GM19397 (cell line): ENCODE measurements at regions not wholly inside any gene's neighbourhood (a gene's known extent, or its start where the extent isn't known, plus 50 kb on each side); places are given as distances from the start of the nearest gene placed in this dataset.

Source experiments
- ATAC-seq: cut with Tn5 transposase; IDR thresholded peaks from one replicate; pipeline ENCODE4 v1.9.1; 2021; ENCODE audit warnings: mild to moderate bottlenecking, moderate library complexity; ENCODE audit not compliant: unreplicated experiment

DNA sequence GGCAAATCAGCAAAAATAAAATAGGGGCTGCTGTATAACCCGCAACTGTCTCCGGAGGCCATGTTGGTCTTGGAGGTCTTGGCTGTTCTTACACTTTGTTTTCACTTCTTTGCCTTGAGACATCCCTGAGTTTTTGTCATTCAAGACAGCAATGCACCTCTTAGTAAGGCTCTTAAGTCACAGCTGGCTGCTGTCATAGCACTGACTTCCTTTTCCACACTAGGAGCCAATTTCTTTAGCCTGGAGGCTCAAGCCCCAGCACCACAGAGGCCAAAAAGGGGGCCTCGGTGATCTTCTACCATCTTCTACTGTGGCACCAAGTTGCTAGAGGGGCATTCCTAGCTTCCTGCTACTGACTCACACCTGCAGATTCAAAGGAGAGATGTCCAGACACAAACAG lies 536.3 kb downstream of the CDH26 start:
- no peak for ATAC-seq

DNA sequence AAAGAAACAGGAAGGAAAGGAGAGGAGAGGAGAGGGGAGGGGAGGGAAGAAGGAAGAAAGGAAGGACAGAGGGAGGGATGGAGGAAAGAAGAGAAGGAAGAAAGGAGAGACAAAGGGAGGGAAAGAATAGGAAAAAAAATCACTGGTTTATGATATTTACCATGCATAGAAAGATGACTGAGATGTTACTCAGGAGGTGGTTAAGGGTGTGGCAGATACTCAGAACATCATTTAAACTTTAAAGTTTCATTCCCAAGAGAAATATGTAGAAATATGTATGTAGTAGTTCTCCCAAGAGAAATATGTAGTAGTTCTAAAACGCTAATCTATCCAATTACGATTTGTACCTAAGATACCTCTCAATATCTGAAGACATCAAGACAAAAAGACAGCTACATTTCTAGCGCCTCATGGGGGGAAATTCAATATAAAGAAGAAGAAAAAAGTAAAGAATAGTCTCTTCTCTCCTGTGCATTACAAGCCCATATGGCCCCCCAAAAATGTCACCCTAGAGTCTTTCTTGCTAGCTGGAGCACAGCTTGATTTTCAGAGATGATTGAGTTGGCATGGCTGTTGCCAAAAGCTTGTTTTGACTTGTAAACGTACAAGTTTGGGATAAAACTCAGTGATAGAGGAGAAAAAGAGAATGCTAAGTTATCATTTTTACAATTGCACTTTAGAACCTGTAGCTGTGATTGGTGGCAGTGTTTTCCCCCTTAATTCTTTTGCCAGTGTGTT lies 539.2 kb downstream of the CDH26 start:
- no peak for ATAC-seq

DNA sequence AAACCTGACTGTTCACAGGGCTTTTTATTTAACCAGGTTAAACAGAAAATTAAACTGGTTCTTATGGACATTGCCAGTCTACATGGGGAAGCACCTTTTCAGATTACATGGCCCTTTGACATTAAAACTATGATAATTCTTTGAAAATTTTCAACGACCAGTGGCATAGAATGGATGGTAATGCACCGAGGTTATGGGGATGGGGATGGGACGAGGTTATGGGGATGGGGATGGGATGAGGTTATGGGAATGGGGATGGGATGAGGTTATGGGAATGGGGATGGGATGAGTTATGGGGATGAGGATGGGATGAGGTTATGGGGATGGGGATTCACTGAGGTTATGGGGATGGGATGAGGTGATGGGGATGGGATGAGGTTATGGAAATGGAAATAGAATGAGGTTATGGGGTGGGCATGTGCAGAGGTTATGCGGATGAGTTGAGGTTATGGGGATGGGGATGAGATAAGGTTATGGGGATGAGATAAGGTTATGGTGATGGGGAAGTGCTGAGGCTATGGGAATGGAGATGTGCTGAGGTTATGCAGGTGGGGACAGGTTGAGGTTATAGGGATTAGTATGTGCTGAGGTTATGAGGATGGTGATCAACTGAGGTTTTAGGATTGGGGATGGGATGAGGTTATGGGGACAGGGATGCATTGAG lies 541.9 kb downstream of the CDH26 start:
- ATAC-seq: no peak

DNA sequence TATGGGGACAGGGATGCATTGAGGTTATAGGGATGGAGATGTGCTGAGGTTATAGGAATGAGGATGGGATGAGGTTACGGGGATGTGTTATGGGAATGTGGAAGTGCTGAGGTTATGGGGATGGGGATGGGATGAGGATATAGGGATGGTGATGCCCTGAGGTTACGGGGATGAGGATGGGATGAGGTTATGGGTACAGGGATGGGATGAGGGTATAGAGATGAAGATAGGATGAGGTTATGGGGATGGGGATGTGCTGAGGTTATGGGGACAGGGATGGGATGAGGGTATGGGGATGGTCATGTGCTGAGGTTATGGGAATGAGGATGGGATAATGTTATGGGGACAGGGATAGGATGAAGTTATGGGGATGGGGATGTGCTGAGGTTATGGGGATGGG lies 542.8 kb downstream of the CDH26 start:
- no peak for ATAC-seq

DNA sequence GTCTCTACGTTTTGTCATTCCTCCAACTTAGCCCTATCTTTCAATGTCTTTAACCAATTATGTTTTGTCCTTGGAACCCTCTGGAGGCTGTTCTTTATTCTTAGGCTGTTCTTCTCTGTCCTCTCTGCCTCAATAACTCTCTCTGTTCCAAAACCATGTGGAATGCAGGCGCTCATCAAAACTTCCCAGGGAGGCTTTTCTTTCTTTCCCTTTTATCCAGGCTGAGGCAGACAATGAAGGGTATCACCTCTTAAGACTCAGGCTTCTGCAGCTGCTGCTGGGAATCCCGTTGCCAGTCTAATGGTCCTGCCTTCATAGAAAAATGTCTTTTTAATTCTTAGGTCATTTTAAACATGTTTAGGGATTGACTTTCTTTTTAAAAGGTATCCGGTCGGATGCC lies 544.7 kb downstream of the CDH26 start:
- ATAC-seq: no peak

DNA sequence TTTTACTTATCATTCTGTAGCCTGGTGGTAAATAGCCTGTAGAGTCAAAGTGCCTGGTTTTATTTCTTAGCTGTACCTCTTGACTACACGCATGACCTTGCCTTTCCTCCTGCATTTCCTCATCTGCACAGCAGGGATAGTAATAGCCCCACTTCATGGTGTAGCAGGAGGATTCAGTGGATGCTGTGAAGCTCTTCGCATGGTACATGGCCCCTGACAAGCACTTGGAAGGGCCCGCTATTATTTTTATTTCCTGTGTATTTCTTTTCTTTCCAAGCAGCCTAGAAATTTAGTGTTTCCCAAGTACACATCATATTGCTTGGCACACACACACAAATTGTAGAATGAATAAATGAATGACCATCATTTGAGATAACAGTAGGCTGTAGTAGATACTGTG lies 547.2 kb downstream of the CDH26 start:
- ATAC-seq: no peak

DNA sequence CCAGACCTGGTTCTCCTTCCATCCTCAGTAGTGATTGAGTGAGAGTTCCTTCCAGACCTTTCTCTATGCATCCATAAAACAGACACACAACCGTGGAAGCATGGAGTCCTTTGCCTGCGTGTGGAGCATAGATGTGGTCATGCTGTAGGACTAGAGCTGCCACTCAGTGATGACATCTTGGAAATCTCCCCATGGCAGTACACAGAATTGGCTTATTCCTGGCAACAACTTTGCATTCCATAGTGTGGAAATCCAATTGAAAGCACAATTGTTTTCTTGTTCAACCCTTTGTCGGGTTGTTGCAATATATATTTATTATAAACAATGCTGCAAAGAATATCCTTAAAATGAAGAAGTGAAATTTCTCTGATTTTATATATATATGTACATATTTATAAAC lies 547.8 kb downstream of the CDH26 start:
- no peak for ATAC-seq

DNA sequence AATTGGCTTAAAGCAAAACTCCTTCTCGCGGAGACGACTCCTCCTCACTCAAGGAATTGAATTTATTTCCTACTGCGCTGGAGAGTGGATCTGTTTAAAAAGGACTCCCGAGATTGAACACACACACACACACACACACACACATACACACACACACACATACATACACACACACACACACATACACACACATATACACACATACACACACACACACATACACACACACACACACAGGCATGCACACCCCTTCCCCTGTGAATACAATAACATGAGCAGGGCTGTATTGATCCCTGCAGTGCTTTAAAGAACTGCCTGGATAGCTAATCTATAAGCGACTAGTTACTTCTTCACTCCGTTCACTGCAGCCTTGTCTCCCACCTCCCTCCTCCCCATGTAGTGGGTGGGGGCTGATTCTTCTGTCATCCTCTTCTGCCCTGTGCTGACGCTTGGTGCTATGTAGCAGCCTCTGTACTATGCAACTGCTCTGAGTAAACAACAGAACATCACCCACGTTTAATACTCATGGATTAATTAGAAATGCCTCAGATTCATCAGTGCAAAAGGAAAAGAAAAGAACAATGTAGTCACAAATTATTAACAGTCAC lies 549.0 kb downstream of the CDH26 start:
- no peak for ATAC-seq

DNA sequence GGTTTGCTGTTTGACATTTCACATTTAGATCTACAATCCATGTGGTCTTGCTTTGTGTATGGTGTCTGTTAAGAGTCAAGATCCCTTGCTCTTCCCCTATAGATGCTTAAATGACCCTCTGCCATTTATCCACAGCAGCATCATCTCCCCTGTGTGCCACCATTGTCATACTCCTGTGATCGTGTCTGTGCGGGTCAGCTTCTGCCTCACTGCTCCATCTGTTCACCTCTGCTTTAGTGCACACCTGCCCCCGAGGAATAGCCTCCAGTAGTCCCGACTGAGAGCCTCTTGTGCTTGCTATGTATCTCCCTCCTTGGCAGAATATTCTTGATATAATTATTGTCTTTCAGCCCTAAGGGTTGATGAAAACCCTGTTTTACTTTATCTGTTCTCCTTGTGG lies 551.2 kb downstream of the CDH26 start:
- ATAC-seq: no peak

DNA sequence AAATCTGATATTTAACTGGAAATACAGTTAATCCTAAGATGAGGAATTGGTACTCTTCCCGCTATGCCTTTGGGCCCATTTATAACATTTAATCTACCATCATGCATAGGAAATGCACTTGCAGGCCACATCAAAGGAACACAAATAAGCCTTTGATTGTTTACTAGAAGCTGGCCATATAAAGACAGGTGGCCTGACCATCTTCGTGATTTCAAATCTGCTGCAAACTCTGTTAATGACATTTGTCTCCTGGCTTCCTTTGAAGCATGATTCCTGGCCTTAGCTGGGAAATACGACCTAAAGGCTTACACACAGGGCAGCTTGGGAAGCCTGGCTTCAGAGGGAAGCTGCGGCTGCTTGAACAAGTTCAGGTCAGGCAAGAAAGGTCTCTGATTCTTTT lies 552.1 kb downstream of the CDH26 start:
- ATAC-seq: no peak

DNA sequence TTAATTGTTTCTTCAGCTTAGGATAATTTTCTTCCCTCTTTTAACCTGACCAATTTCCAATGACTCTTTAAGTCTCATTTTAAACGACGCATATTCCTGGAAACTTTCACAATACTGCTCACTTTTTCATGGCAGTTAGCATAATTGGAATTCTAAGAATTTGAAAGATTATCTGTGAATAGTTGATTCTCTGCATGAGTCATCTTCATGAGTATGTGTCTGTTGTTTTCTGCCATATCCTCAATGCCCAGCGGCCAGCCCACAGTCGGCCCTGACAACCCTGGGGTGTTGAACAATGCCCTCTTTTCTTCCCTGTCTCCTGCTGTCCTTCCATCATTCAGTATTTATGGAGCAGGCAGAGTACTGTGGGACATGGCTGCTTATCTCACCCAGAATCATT lies 554.2 kb downstream of the CDH26 start:
- ATAC-seq: no peak

DNA sequence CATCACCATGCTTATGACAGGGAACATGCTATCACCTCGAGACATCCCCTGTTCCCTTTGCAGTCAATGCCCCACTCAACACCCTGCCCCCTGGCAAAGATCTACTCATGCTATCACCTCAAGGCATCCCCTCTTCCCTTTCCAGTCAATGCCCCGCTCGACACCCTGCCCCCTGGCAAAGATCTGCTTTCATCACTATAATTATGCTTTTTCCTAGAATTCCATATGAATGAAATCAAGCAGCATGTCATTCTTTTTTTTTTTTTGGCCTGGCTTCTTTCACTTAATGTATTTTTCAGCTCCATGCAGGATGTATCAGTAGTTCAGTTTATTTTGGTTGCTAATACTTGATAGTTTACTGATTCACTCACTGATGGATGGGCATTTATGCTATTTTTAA lies 554.9 kb downstream of the CDH26 start:
- no peak for ATAC-seq

DNA sequence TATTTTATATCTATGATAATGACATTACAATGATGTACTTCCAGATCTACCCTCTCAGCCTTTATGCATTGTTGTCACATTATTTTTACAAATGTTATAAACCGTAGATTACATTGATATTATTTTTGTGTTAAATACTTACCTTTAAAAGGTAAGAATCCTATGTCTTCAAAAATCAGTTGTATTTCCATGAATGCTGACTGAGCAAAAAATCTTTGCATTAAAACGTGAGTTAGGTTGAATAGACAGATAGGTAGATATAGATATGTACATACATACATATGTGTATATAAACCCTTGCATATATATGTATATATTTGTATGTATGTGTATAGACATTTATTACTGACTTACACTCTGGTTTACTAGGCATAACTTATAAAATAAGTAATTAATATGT lies 558.2 kb downstream of the CDH26 start:
- no peak for ATAC-seq

DNA sequence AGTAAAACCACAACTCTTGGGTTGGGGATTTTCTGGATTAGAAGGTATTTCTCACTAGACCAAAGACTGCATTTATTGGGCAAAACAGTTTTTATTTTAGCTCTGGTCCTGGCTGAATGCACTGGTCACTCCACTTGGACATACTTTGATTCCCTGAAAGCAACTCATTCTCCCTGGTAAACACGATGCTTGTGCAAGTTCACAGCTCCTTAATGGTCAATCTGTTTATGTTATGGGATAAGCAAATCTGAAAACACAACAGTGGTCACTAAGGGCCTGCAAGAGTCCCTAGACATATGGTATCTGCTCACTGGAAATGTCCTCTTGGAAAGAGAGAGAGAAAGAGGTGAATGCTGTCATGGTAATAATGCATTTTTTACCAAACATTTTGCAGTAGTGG lies 559.8 kb downstream of the CDH26 start:
- no peak for ATAC-seq

DNA sequence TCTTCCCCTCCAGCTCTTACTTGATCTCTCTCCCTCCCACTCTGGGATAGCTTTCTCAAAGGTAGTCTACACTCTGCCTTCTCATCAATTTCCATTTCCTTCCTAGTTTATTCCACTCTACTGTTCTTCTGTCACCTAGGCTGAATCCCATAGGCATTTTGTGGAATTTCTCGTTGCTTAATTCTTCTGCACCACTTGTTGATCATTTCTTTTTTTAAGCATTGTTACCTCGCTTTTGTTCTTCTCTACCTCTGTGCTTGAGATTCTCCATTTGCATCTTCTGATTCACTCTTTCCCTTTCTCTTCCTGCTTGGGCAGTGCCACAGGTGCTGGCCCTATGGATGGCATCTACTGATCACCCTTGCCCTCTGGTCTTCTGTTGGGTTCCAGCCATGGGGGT lies 567.2 kb downstream of the CDH26 start:
- no peak for ATAC-seq

DNA sequence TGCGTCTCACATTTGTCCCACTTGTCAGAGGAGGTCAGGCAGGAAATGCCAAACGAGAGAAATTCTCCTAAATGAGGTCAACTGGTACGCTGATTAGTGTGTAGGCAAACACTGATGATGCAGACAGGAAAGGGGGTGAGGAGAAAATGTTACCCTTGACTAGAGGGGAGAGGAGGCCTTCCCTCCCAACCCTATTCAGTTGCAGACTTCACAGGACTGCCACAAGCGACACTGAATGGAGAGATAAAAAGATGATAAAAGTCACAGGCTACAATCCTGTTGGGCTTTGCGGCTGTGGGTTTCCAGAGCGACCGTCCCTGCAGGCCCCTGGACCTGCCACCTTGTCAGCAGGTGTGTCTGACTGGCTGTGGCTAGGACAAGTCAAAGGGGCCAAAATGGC lies 569.4 kb downstream of the CDH26 start:
- no peak for ATAC-seq

DNA sequence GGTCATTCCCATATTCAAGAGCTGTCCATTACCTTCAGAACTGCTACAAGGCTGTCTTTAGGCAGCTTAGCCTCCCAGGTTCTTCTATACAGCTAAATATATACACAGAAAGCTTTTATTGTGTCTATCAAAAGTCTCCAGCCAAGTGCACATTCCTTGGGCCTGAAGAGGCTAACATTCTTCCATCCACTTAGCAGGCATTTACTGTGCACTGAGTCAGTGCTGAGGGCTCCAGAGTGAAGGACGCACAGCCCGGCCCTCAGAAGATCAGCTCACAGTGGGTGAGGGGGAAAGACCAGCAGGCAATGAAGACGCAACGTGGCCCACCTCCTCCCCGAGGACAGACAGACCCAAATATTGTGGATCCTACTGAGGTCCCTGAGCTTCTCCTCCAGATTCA lies 569.9 kb downstream of the CDH26 start:
- no peak for ATAC-seq

DNA sequence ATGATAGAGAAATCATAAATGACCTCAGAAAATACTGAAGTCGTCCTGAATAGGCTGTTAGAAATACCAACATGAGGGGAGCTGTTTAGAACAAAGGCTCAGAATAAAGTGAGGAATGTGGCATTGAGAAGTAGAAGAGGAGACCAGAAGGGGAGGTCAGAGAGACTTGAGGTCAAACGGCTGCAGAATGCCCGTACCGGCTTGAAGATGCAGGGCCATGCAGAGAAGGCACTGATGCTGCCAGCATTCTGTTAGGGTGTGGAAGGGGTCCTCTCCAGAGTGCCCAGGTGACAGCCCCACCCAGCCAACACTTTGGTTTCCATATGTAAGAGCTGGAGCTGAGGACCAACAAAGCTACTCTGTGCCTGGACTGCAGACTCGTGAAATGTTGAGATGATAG lies 570.9 kb downstream of the CDH26 start:
- no peak for ATAC-seq

DNA sequence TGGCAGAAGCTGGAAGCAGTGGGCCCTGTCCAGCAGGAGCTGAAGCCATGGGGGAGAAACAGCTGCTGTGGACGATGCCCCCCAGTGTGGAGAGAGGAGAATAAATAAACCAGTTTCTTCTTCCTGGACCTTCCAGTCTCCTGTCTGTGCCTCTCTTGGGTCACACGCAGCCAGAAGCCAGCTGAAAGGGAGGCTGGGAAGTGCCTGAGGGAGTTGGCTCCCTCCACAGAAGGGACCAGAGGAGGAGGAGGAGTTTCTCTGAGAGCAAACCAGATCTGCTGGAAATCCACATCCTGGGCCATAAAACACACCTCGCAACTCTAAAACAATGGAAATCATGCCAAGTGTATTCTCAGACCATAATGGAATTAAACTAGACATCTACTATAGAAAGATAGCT lies 577.0 kb downstream of the CDH26 start:
- no peak for ATAC-seq

DNA sequence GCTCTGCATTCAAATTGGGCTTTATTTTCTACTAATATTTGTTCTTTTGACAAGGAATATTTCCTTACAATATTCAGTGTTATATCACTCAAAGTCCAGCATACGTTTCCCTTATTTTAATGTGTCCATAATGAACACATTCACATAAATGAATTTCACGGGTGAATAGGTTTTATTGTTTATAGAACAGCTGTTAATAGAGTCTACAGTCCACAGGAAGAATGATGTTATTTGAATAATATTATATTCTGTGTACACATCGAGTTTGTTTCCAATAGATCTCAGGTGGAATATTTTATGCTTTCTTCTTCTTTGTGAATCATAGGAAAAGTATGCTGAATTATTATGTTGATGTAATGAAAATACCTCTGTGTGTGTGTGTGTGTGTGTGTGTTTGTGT lies 582.4 kb downstream of the CDH26 start:
- ATAC-seq: no peak

DNA sequence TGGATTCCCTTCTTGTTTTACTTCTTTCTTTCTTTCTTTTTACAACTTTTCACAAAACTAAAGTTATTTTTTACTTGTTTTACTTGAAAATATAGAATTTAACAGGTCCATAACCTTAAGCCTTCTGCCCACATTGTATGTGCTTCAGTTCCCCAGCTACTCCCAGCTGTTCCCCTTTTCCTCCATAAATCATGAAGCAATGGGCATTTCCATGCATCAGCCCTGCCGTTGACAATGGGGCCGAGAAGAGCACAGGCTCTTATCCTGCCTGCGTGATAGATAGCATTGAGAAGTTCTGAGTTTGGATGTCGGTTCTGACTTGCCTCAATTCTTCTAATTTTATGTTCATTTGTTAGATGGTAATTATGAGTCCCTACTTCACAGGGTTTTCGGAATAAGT lies 583.8 kb downstream of the CDH26 start:
- ATAC-seq: no peak

DNA sequence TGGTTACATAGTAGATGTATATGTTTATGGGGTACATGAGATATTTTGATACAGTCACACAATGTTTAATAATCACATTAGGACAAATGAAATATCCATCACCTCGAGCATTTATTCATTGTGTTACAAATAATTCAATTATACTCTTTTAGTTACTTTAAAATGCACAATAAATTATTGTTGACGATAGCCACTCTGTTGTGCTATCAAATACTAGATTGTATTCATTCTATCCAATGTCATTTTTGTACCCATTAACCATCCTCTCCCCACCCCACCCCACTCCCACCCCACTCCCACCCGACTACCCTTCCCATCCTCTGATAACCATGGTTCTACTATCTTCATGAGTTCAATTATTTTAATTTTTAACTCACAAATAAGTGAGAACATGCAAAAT lies 585.4 kb downstream of the CDH26 start:
- no peak for ATAC-seq

DNA sequence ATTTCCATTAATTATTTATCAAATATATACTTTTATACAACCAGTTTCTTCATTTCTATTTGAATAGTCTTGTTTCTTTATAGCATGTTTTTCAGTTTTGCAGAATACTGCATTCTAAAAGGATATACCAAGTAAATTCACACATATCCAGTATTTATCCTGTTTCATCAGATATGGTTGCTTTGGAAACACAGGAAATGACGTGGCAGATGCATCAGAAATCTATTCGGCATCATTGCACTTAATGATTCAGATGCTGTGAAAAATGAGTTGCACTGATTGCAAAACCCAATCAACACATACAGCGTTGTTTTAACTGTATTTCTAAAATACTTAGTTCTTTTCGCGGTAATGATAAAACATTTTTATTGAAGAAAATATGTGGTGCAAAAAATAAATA lies 594.9 kb downstream of the CDH26 start:
- ATAC-seq: no peak
